ENCODE measurements at regions not wholly inside any gene's neighbourhood (a gene's known extent, or its start where the extent isn't known, plus 50 kb on each side); places are given as distances from the start of the nearest gene placed in this dataset.

DNA sequence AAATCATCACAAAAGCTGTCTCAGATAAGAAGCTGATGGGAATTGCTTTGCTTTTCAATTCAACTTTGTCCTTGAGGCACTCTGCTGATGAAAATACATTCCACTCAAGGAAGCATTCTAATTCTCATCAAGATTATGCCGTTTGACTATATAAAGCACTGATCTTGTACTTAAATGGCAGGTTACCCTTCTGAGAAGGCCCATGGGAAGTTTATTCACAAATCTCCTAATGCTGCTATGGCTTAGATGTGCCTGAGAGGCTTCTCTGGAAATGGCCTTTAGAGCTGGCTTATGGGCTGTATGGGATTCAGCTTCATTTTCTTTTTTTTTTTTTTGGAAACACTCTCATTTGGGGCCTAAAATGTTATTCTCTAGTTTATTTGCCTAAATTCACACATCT lies 69.7 kb upstream of the ARNT2 start:
- no peak for TF ChIP-seq RCOR1 (IDR thresholded peaks at IDR 0.05; ENCODE audit: insufficient replicate concordance, low read length)
- TF ChIP-seq MAFK (IDR thresholded peaks at IDR 0.05; ENCODE audit: low read depth, low read length): no peak
- no peak for TF ChIP-seq NFE2L2 (IDR thresholded peaks at IDR 0.05; ENCODE audit: low read depth, low read length)
- no peak for TF ChIP-seq POLR2A (IDR thresholded peaks at IDR 0.05; ENCODE audit: low read depth, low read length)
- no peak for TF ChIP-seq CTCF (conservative IDR thresholded peaks at IDR 0.05; ENCODE audit: low read depth, low read length)
- TF ChIP-seq RFX5 (IDR thresholded peaks at IDR 0.05; ENCODE audit: low read depth, low read length): no peak
- TF ChIP-seq, protein P1, sequence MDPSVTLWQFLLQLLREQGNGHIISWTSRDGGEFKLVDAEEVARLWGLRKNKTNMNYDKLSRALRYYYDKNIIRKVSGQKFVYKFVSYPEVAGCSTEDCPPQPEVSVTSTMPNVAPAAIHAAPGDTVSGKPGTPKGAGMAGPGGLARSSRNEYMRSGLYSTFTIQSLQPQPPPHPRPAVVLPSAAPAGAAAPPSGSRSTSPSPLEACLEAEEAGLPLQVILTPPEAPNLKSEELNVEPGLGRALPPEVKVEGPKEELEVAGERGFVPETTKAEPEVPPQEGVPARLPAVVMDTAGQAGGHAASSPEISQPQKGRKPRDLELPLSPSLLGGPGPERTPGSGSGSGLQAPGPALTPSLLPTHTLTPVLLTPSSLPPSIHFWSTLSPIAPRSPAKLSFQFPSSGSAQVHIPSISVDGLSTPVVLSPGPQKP (IDR thresholded peaks at IDR 0.05; ENCODE audit: borderline replicate concordance, low read depth, low read length): no peak
- TF ChIP-seq RAD21 (IDR thresholded peaks at IDR 0.05; ENCODE audit: low read length): no peak
- no peak for TF ChIP-seq CHD1 (IDR thresholded peaks at IDR 0.05; ENCODE audit: low read depth, low read length)
